GM12875 (cell line): ENCODE measurements at regions not wholly inside any gene's neighbourhood (a gene's known extent, or its start where the extent isn't known, plus 50 kb on each side); places are given as distances from the start of the nearest gene placed in this dataset.
"Not testable (repeated sequence)": the region's sequence is repeated elsewhere in the genome, so short reads cannot be mapped to it uniquely, and the experiment has no call there.

Experiments used
- H3K4me3 ChIP-seq: one replicate; pipeline ENCODE4 v1.5.1; 2011; ENCODE audit warnings: low read depth, low read length, control low read depth
- TF ChIP-seq, protein P1 (sequence below): IDR thresholded peaks from 2 replicates; pipeline ENCODE4 v1.5.1; 2011; ENCODE audit warnings: low read depth, mild to moderate bottlenecking, control low read depth, inconsistent platforms, low read length, moderate library complexity, borderline replicate concordance; ENCODE audit not compliant: insufficient read depth

DNA sequence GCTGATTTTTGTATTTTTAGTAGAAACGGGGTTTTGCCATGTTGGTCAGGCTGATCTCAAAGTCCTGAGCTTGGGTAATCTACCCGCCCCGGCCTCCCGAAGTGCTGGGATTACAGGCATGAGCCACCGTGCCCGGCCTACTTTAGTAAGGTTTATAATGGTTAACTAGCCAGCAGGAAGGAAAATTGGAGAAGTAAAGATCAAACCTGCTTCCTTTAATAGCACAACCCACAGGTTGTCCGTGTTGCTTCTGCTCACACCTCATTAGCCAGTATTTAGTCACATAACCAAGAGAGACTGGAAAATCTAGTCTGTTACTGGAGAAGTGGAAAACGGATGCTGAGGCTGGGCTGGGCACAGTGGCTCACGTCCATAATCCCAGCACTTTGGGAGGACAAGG is 51.9 kb upstream of the TBL1XR1 start:
- TF ChIP-seq, protein P1, sequence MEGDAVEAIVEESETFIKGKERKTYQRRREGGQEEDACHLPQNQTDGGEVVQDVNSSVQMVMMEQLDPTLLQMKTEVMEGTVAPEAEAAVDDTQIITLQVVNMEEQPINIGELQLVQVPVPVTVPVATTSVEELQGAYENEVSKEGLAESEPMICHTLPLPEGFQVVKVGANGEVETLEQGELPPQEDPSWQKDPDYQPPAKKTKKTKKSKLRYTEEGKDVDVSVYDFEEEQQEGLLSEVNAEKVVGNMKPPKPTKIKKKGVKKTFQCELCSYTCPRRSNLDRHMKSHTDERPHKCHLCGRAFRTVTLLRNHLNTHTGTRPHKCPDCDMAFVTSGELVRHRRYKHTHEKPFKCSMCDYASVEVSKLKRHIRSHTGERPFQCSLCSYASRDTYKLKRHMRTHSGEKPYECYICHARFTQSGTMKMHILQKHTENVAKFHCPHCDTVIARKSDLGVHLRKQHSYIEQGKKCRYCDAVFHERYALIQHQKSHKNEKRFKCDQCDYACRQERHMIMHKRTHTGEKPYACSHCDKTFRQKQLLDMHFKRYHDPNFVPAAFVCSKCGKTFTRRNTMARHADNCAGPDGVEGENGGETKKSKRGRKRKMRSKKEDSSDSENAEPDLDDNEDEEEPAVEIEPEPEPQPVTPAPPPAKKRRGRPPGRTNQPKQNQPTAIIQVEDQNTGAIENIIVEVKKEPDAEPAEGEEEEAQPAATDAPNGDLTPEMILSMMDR: no peak

DNA sequence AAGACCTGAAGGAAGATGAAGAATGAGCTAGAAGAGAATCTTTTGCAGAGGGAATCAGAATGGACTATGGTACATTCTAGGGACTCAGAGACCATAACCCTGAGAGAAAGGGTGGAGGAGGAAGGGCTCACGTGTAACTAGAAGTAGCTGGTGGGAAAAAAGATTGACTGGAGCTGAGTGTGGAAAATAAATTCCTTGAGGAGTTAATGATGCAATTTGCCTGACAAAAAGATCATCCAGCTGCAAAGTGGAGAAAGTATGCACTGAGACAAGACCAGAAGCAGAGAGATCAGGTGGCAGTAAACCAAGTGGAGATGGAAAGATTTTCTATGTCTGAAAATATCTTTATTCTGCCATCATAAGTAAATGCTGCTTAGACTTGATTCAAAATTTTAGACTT is 52.9 kb upstream of the TBL1XR1 start:
- no peak overlapping the region for H3K4me3 ChIP-seq
- TF ChIP-seq, protein P1: no peak

More for the DNA sequence above, 51.9 kb upstream of the TBL1XR1 start:
- no peak overlapping the region for H3K4me3 ChIP-seq

DNA sequence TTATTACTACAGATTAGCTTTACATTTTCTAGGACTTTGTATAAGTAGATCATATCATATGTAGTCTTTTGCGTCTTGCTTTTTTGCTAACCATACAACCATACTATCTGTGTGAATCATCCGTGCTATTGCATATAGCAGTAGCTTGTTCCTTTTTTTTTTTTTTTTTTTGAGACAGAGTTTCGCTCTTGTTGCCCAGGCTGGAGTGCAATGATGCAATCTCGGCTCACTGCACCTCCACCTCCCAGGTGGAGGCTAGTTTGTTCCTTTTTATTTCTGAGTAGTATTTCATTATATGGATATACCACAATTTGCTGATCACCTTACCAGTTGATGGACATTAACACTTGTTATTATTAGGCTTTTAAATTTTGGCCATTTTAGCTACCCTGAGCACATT is 54.5 kb upstream of the TBL1XR1 start:
- no peak overlapping the region for H3K4me3 ChIP-seq
- TF ChIP-seq, protein P1: no peak

DNA sequence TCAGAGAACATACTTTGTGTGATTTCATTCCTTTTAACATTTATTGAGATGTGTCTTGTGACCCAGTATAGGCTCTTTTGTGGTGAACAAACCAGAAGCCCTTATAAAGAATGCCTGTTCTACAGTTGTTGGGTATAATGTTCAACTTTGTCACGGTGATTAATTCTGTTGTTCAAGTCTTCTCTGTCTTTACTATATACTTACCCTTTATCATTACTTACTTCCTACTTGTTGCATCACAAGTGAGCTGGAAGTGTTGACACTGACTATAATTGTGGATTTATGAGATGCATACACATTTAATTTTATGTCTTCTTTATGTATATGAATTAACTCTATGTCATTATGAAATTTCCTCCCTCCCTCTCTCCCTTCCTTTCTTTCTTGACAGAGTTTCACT is 59.7 kb upstream of the TBL1XR1 start:
- TF ChIP-seq, protein P1: no peak
- H3K4me3 ChIP-seq: no peak overlapping the region

DNA sequence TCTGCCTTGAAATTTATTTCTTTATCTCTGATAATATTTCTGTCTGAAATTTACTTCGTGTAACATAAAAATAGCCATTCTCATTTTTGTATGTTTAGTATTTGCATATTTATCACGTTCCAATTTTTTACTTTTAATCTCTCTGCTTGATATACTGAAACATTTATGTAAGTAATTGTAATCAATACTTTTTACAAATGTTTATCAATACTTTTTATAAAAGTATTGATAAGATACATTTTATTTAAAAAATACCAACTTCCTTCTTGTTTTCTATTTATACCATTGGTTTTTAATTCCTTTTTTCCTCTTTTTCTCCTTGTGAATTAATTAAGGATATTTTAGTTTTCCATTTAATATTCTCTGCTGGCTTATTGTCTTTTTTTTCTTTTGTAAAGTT is 60.3 kb upstream of the TBL1XR1 start:
- TF ChIP-seq, protein P1: no peak
- H3K4me3 ChIP-seq: no peak overlapping the region

DNA sequence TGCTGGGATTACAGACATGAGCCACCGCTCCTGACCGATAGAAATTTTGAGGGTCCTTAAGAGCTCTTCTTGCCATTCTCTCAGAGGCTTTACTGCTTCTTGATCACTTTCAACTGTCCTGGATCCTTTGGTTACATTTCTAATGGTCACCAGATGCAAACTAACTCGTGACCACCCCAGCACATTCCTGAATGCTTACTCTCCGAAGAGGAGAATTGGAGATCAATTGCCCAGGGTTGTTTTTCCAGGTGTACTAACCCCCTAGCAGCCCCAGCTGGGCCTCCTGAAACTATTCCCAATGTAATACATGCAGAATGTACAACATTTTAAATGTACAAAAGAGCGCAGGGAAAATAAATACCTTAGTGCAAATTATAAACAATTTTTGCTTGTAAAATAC is 65.1 kb upstream of the TBL1XR1 start:
- TF ChIP-seq, protein P1: no peak
- no peak overlapping the region for H3K4me3 ChIP-seq

DNA sequence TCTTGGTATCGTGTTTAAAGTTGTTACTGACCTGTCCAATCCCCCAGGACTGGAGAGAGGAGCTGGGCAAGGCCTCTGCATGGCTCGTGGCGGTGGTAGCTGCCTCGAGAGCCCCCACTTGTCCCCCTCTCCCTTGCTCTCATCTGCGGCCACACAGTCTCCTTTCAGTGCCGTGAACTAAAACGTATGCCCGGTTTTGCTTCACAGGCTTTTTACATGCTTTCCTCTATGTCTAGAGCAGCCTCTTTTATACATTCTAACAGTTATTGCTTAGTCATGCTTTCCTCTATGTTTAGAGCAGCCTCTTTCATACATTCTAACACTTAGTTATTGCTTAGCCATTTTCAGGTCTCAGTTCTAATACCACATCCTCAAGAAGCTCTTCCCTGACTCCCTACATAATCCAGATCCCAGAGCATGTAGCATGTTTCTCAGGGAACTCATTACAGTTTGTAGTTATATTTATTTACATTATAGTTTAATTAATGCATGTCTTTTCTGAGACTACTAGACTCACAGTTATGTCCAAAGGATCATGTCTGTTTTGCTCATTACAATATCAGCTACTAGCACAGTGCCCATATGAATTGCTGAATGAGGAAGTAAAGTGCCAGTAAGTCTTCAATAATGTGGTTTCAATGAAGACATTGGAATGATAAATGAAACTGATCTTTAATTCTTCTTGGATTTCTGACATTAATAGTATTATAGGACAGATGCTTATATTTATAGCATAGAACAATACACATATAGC is 66.5 kb upstream of the TBL1XR1 start:
- no peak overlapping the region for H3K4me3 ChIP-seq
- TF ChIP-seq, protein P1: no peak

DNA sequence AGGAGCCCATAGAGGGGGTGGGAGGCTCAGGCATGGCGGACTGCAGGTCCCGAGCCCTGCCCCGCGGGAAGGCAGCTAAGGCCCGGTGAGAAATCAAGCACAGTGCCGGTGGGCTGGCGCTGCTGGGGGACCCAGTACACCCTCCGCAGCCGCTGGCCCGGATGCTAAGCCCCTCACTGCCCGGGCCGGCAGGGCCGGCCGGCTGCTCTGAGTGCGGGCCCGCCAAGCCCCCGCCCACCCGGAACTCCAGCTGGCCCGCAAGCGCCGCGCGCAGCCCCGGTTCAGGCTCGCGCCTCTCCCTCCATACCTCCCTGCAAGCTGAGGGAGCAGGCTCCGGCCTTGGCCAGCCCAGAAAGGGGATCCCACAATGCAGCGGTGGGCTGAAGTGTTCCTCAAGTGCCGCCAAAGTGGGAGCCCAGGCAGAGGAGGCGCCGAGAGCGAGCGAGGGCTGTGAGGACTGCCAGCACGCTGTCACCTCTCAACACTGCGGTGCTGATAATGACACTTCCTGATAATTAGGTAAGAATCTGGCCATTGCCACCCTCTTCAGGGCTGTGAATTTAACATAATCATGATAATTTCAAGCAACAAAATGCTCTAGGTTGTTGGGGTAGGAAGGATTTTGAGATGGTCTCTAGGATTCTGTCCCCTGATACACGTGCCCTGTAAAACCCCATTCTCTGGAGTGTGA is 74.7 kb upstream of the TBL1XR1 start:
- not testable (repeated sequence) for H3K4me3 ChIP-seq
